OCI-LY7 (cell line): ENCODE measurements at regions not wholly inside any gene's neighbourhood (a gene's known extent, or its start where the extent isn't known, plus 50 kb on each side); places are given as distances from the start of the nearest gene placed in this dataset.

Source experiments
- BruUV-seq: library from RNA; stranded (reverse); fragments of 400-500 nt; replicated peaks from 2 replicates; lab custom pipeline; 2021; lab: Mats Ljungman, UMichigan
- CTCF ChIA-PET: fragments of 300-600 bp; sonication (Branson Sonifier 250); formaldehyde crosslinking; loops from one replicate; lab custom pipeline; 2022; ENCODE audit warnings: antibody characterized with exemption; ENCODE audit not compliant: unreplicated experiment; lab: Charles Lee
- POLR2A ChIA-PET: fragments of 300-600 bp; sonication (Branson Sonifier 250); formaldehyde crosslinking; loops from one replicate; lab custom pipeline; 2022; ENCODE audit warnings: antibody characterized with exemption; lab: Charles Lee
- DNase-seq: peaks from one replicate; pipeline ENCODE4 v3.0.0-alpha.2; 2015; ENCODE audit warnings: low spot score
- H2AFZ ChIP-seq: fragments of 200-600 bp; sonication (generic), shearing (Covaris generic); 2 replicates; pipeline ENCODE4 v1.6.1; 2014; ENCODE audit warnings: mild to moderate bottlenecking, antibody characterized with exemption, low read length, moderate library complexity
- H3K27ac ChIP-seq: fragments of 200-600 bp; sonication (generic); 2 replicates; pipeline ENCODE4 v1.5.1; 2014; ENCODE audit warnings: mixed run types, low read depth, mild to moderate bottlenecking, moderate library complexity, low read length, inconsistent platforms; ENCODE audit not compliant: poor library complexity, severe bottlenecking
- H3K36me3 ChIP-seq: fragments of 200-600 bp; sonication (generic); 2 replicates; pipeline ENCODE4 v1.6.1; 2014; ENCODE audit warnings: mild to moderate bottlenecking, antibody characterized with exemption, low read length, moderate library complexity, mixed read lengths; ENCODE audit not compliant: insufficient read depth
- H3K4me1 ChIP-seq: fragments of 200-600 bp; sonication (generic); 2 replicates; pipeline ENCODE4 v1.5.1; 2014; ENCODE audit warnings: mild to moderate bottlenecking, low read length; ENCODE audit not compliant: insufficient read depth, poor library complexity, severe bottlenecking
- H3K4me2 ChIP-seq: fragments of 200-600 bp; sonication (generic); 2 replicates; pipeline ENCODE4 v1.6.1; 2014; ENCODE audit warnings: mild to moderate bottlenecking, low read length
- H3K4me3 ChIP-seq: fragments of 200-600 bp; sonication (generic); 2 replicates; pipeline ENCODE4 v1.5.1; 2014; ENCODE audit warnings: mild to moderate bottlenecking, low read depth, low read length; ENCODE audit not compliant: poor library complexity, severe bottlenecking
- H3K79me2 ChIP-seq: fragments of 200-600 bp; sonication (generic); 2 replicates; pipeline ENCODE4 v1.6.1; 2016; ENCODE audit warnings: low read depth, mild to moderate bottlenecking, low read length, moderate library complexity, mixed read lengths; ENCODE audit not compliant: insufficient read depth
- H3K9me2 ChIP-seq: fragments of 200-600 bp; sonication (generic); 2 replicates; pipeline ENCODE4 v1.6.1; 2016; ENCODE audit warnings: mild to moderate bottlenecking, low read length, mixed read lengths; ENCODE audit not compliant: insufficient read depth
- H3K9me3 ChIP-seq: fragments of 200-600 bp; sonication (generic); 2 replicates; pipeline ENCODE4 v1.6.1; 2014; ENCODE audit warnings: mild to moderate bottlenecking, mixed run types, low read length, mixed read lengths
- H4K20me1 ChIP-seq: fragments of 200-600 bp; sonication (generic); 2 replicates; pipeline ENCODE4 v1.6.1; 2014; ENCODE audit warnings: mild to moderate bottlenecking, antibody characterized with exemption, low read length, moderate library complexity, mixed read lengths; ENCODE audit not compliant: insufficient read depth
- EZH2phosphoT487 ChIP-seq: fragments of 200-600 bp; sonication (generic); IDR thresholded peaks from 2 replicates; pipeline ENCODE4 v1.6.1; 2018; ENCODE audit warnings: low read depth, borderline replicate concordance, mild to moderate bottlenecking, mixed run types, antibody characterized with exemption, low read length, moderate library complexity, mixed read lengths
- intact Hi-C: fragments of 100-400 bp; cut with micrococcal nuclease; formaldehyde crosslinking; loops from one replicate; pipeline ENCODE4 v1.10.0; 2022; ENCODE audit not compliant: unreplicated experiment
- TF ChIP-seq, protein P1 (sequence below): fragments of 200-600 bp; sonication (generic); conservative IDR thresholded peaks from 2 replicates; pipeline ENCODE4 v1.5.1; 2014; ENCODE audit warnings: mild to moderate bottlenecking, antibody characterized with exemption, low read length, moderate library complexity, mixed read lengths

DNA sequence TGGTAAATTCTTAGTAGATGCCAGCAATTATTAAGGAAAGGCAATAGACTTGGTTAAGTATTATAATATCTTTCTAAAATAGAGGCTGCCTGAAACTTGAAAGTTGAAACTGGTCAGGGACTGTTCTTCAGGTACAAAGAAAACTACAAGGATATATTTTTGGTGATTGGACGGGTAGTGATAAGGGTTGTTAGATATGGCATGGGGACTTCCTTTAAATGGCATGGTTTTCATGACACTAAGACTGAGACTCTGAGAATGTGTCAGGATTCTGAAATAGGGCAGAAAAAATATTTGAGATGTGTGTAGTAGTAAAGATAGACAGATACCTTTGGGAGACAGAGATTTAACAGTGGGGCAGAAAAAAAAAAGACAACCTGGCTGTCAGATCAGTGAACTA lies 108.4 kb upstream of the SLC5A12 start:
- DNase-seq = no peak
- ChIA-PET CTCF (no interaction called here), POLR2A (interaction anchor here (0.6 to 1.2 kb wide), 3 partner anchors 18 to 536 kb away, joined by 3 to 4 read pairs (median 3); no protein-coding TSS in a partner anchor)
- Histone ChIP-seq H4K20me1 (no peaks in the 10 kb centered on the region), H3K9me3 (no peaks in the 10 kb centered on the region), H3K79me2 (no peaks in the 10 kb centered on the region), H2AFZ (0 out of 2 replicates have a peak overlapping the region, but pooled peaks have one; percentile 13), H3K27ac (no peak overlapping the region), H3K4me1 (no peaks in the 10 kb centered on the region), H3K9me2 (no peaks in the 10 kb centered on the region), H3K4me2 (no peak overlapping the region), H3K36me3 (no peaks in the 10 kb centered on the region), H3K4me3 (no peak overlapping the region)
- no TSS peak for BruUV-seq
- TF ChIP-seq EZH2phosphoT487 = no peak
- TF ChIP-seq, protein P1, sequence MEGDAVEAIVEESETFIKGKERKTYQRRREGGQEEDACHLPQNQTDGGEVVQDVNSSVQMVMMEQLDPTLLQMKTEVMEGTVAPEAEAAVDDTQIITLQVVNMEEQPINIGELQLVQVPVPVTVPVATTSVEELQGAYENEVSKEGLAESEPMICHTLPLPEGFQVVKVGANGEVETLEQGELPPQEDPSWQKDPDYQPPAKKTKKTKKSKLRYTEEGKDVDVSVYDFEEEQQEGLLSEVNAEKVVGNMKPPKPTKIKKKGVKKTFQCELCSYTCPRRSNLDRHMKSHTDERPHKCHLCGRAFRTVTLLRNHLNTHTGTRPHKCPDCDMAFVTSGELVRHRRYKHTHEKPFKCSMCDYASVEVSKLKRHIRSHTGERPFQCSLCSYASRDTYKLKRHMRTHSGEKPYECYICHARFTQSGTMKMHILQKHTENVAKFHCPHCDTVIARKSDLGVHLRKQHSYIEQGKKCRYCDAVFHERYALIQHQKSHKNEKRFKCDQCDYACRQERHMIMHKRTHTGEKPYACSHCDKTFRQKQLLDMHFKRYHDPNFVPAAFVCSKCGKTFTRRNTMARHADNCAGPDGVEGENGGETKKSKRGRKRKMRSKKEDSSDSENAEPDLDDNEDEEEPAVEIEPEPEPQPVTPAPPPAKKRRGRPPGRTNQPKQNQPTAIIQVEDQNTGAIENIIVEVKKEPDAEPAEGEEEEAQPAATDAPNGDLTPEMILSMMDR = no peak
- intact Hi-C loops = no loop called here

DNA sequence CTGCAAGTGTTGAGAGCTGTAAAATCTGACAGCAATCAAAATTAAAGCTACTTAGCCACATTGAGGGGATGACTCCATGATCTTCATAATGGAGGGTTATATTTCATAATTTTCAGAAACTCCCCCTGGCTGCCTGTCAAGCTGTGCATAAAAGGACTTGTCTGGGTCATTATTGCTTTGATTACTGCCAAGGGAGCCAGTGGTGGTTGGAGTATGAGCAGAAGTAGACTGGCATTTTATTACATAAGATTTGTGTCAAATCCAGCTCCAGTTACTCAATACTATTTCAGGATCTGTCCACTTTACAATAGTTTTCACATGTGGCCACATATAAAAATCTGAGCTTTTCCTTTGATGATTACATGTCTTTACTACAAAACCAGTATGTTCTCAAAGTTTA lies 108.9 kb upstream of the SLC5A12 start:
- no peaks in the 10 kb centered on the region for H3K9me3 ChIP-seq
- H3K79me2 ChIP-seq = no peaks in the 10 kb centered on the region
- no peak for DNase-seq
- H3K4me3 ChIP-seq = no peak overlapping the region
- no peaks in the 10 kb centered on the region for H4K20me1 ChIP-seq
- CTCF ChIA-PET = no interaction called here
- H3K4me1 ChIP-seq = no peaks in the 10 kb centered on the region
- no peak overlapping the region for H2AFZ ChIP-seq
- no peaks in the 10 kb centered on the region for H3K9me2 ChIP-seq
- TF ChIP-seq, protein P1 = no peak
- no peak for TF ChIP-seq EZH2phosphoT487
- BruUV-seq = no TSS peak
- H3K4me2 ChIP-seq = no peak overlapping the region
- POLR2A ChIA-PET = interaction anchor here (0.6 to 1.2 kb wide), 3 partner anchors 18 to 536 kb away, joined by 3 to 4 read pairs (median 3); no protein-coding TSS in a partner anchor
- H3K36me3 ChIP-seq = no peaks in the 10 kb centered on the region
- no peak overlapping the region for H3K27ac ChIP-seq
- intact Hi-C loops = no loop called here

DNA sequence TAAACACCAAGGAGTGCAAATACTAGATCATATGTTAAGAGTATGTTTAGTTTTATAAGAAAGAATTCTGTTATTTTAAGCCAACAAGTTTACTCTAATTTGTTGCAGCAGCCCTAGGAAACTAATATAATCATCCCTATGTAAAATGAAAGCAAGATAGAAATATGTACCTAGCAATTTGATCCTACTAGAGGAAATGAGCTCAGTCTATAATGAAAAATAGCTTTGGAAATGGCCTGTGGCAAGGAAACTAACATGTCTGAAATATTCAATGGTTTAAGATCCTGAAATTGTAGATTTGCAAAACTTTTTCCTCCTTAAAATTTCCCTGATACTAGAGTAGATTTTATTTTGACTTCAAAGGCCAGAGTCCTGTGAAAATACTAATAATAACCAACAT lies 112.7 kb upstream of the SLC5A12 start:
- H3K27ac ChIP-seq = no peak overlapping the region
- H2AFZ ChIP-seq = no peak overlapping the region
- H3K79me2 ChIP-seq = no peaks in the 10 kb centered on the region
- H3K9me2 ChIP-seq = no peaks in the 10 kb centered on the region
- TF ChIP-seq, protein P1 = no peak
- TF ChIP-seq EZH2phosphoT487 = no peak
- no peak overlapping the region for H3K4me2 ChIP-seq
- no TSS peak for BruUV-seq
- CTCF ChIA-PET = interaction anchor here (0.5 kb wide), 1 partner anchor 158 kb away, joined by 3 read pairs; no protein-coding TSS in a partner anchor
- no peaks in the 10 kb centered on the region for H3K36me3 ChIP-seq
- DNase-seq = no peak
- intact Hi-C loops = no loop called here
- no peaks in the 10 kb centered on the region for H3K9me3 ChIP-seq
- H3K4me1 ChIP-seq = no peaks in the 10 kb centered on the region
- no peaks in the 10 kb centered on the region for H4K20me1 ChIP-seq
- POLR2A ChIA-PET = interaction anchor here (1.1 kb wide), 1 partner anchor 14 kb away, joined by 3 read pairs; no protein-coding TSS in a partner anchor
- H3K4me3 ChIP-seq = no peak overlapping the region
